ENCODE measurements at regions not wholly inside any gene's neighbourhood (a gene's known extent, or its start where the extent isn't known, plus 50 kb on each side); places are given as distances from the start of the nearest gene placed in this dataset.

GRCh38 chr12:39125566-39125965 is 220.2 kb upstream of the CPNE8 start:
- Histone ChIP-seq H3K36me3 (no peaks in the 10 kb centered on the region), H3K9me3 (no peaks in the 10 kb centered on the region), H3K27ac (no peak overlapping the region), H3K27me3 (no peaks in the 10 kb centered on the region), H3K4me3 (no peak overlapping the region), H3K4me1 (no peaks in the 10 kb centered on the region)
- no peak for DNase-seq
- intact Hi-C loops (cut with DNase I; ENCODE audit: low total_unique reads) (no loop called here), in situ Hi-C loops (cut with MboI; ENCODE audit: low pct_ligation_motif_present in 1 of 4, low pct_unique_long_range_greater_than_20kb in 1 of 4, low sequenced_read_pairs in 3 of 4) (no loop called here)
- TF ChIP-seq EP300 (IDR thresholded peaks at IDR 0.05; ENCODE audit: low read depth), result no peak
- TF ChIP-seq CTCF (IDR thresholded peaks at IDR 0.05), result no peak
- TF ChIP-seq POLR2AphosphoS5 (IDR thresholded peaks at IDR 0.05), result no peak
- no peak for TF ChIP-seq POLR2A (IDR thresholded peaks at IDR 0.05)
- 27 to 57% methylated on average over 2 of the region's 2 CpGs for WGBS, 2 donors (ENCODE audit: low coverage in 1 of 2)

- no peak for DNase-seq
- Histone ChIP-seq H3K9me3 (no peaks in the 10 kb centered on the region), H3K36me3 (no peaks in the 10 kb centered on the region), H3K4me1 (no peaks in the 10 kb centered on the region), H3K27me3 (no peaks in the 10 kb centered on the region), H3K4me3 (no peak overlapping the region), H3K27ac (no peak overlapping the region)
- in situ Hi-C loops (cut with MboI; ENCODE audit: low pct_ligation_motif_present in 1 of 4, low pct_unique_long_range_greater_than_20kb in 1 of 4, low sequenced_read_pairs in 3 of 4) (loop anchor here in 2 of 4 donors (25.0 kb wide), 2 partner anchors 787 to 1012 kb away; no protein-coding TSS in a partner anchor), intact Hi-C loops (cut with DNase I; ENCODE audit: low total_unique reads) (no loop called here)
- TF ChIP-seq POLR2AphosphoS5 (IDR thresholded peaks at IDR 0.05), result no peak
- no peak for TF ChIP-seq EP300 (IDR thresholded peaks at IDR 0.05; ENCODE audit: low read depth)
- TF ChIP-seq CTCF (IDR thresholded peaks at IDR 0.05), result no peak
- no peak for TF ChIP-seq POLR2A (IDR thresholded peaks at IDR 0.05)
- WGBS, 2 donors (ENCODE audit: low coverage in 1 of 2), result 86 to 100% methylated on average over 1 to 6 of the region's 6 CpGs
These were observed 219.4 kb upstream of the CPNE8 start for GRCh38 chr12:39124768-39125167.

- no peak overlapping the region for H3K4me3 ChIP-seq
- no peak overlapping the region for H3K27ac ChIP-seq
- no peaks in the 10 kb centered on the region for H3K36me3 ChIP-seq
- no peaks in the 10 kb centered on the region for H3K4me1 ChIP-seq
- H3K9me3 ChIP-seq, result no peaks in the 10 kb centered on the region
- TF ChIP-seq EP300 (IDR thresholded peaks at IDR 0.05; ENCODE audit: low read depth) (no peak), CTCF (IDR thresholded peaks at IDR 0.05) (no peak), POLR2AphosphoS5 (IDR thresholded peaks at IDR 0.05) (no peak)
- DNase-seq, result no peak
- intact Hi-C loops (cut with DNase I; ENCODE audit: low total_unique reads), result no loop called here
- H3K27me3 ChIP-seq, result no peaks in the 10 kb centered on the region
- 56 to 64% methylated on average over 2 of the region's 2 CpGs for WGBS, 2 donors (ENCODE audit: low coverage in 1 of 2)
- in situ Hi-C loops (cut with MboI; ENCODE audit: low pct_ligation_motif_present in 1 of 4, low pct_unique_long_range_greater_than_20kb in 1 of 4, low sequenced_read_pairs in 3 of 4), result loop anchor here in 2 of 4 donors (25.0 kb wide), 2 partner anchors 786 to 1011 kb away; no protein-coding TSS in a partner anchor
These were observed 218.3 kb upstream of the CPNE8 start for GRCh38 chr12:39123580-39124253.

- Histone ChIP-seq H3K27ac (no peak overlapping the region), H3K4me3 (no peak overlapping the region), H3K4me1 (no peaks in the 10 kb centered on the region), H3K9me3 (no peaks in the 10 kb centered on the region), H3K36me3 (no peaks in the 10 kb centered on the region), H3K27me3 (no peaks in the 10 kb centered on the region)
- in situ Hi-C loops (cut with MboI; ENCODE audit: low pct_ligation_motif_present in 1 of 4, low pct_unique_long_range_greater_than_20kb in 1 of 4, low sequenced_read_pairs in 3 of 4), result loop anchor here in 2 of 4 donors (25.0 kb wide), 2 partner anchors 785 to 1010 kb away; no protein-coding TSS in a partner anchor
- 88 to 92% methylated on average over 4 to 6 of the region's 6 CpGs for WGBS, 2 donors (ENCODE audit: low coverage in 1 of 2)
- no peak for TF ChIP-seq CTCF (IDR thresholded peaks at IDR 0.05)
- TF ChIP-seq POLR2A (IDR thresholded peaks at IDR 0.05), result no peak
- TF ChIP-seq EP300 (IDR thresholded peaks at IDR 0.05; ENCODE audit: low read depth), result no peak
- TF ChIP-seq POLR2AphosphoS5 (IDR thresholded peaks at IDR 0.05), result no peak
- no peak for DNase-seq
- intact Hi-C loops (cut with DNase I; ENCODE audit: low total_unique reads), result no loop called here
These were observed 217.3 kb upstream of the CPNE8 start for GRCh38 chr12:39122562-39123204.

All from transverse colon (tissue), 4 donors.